Gastroesophageal sphincter (tissue), 3 donors: ENCODE measurements at regions not wholly inside any gene's neighbourhood (a gene's known extent, or its start where the extent isn't known, plus 50 kb on each side); places are given as distances from the start of the nearest gene placed in this dataset.

Source experiments
- EP300 ChIP-seq: sonication (generic); formaldehyde crosslinking; IDR thresholded peaks from one replicate; pipeline ENCODE4 v1.6.1; 2017; ENCODE audit warnings: antibody characterized with exemption, mild to moderate bottlenecking
- POLR2A ChIP-seq, 2 donors: fragments of 450-650 bp; IDR thresholded peaks; one replicate each; pipeline ENCODE4 v1.6.1; 2017; ENCODE audit warnings: antibody characterized with exemption in 2 of 2, mild to moderate bottlenecking in 2 of 2, moderate library complexity in 1 of 2
- POLR2AphosphoS5 ChIP-seq: sonication (generic); formaldehyde crosslinking; IDR thresholded peaks from one replicate; pipeline ENCODE4 v1.6.1; 2017; ENCODE audit warnings: antibody characterized with exemption
- TF ChIP-seq, protein P1 (sequence below), 4 experiments: fragments of 200-600 bp in 2 of 4; fragments of 450-650 bp in 2 of 4; sonication (generic) in 1 of 4; IDR thresholded peaks; one replicate each; pipeline ENCODE4 v1.5.1; 2017 to 2019; ENCODE audit warnings: antibody characterized with exemption in 4 of 4, mild to moderate bottlenecking in 2 of 4, moderate library complexity in 2 of 4

DNA sequence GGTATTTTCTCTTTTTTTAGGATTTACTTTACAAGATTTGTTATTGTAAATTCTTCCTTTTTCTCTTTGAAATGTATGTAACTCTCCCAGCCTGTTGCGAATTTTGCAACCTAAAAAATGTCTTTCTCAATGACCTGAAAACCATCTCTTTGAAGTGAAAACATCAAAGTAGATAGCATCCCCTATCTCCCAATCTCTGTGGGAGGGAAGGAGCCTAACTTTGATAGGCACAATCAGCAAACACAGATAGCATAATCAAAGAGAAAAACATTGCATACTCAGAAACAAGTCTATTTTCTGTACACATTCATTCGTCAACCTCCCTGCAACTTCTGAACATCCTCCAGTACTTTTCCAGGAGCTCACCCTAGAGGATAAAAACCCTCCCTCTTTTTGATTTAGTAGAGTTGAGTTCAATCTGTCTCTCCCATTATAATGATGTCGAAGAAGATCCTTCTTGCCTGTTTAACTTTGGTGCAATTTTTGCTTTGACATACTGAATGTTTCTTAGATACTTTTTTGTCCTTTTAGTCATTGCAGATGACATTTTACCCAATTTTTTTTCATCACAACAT, 849.2 kb upstream of the LRFN5 start:
- TF ChIP-seq, protein P1, sequence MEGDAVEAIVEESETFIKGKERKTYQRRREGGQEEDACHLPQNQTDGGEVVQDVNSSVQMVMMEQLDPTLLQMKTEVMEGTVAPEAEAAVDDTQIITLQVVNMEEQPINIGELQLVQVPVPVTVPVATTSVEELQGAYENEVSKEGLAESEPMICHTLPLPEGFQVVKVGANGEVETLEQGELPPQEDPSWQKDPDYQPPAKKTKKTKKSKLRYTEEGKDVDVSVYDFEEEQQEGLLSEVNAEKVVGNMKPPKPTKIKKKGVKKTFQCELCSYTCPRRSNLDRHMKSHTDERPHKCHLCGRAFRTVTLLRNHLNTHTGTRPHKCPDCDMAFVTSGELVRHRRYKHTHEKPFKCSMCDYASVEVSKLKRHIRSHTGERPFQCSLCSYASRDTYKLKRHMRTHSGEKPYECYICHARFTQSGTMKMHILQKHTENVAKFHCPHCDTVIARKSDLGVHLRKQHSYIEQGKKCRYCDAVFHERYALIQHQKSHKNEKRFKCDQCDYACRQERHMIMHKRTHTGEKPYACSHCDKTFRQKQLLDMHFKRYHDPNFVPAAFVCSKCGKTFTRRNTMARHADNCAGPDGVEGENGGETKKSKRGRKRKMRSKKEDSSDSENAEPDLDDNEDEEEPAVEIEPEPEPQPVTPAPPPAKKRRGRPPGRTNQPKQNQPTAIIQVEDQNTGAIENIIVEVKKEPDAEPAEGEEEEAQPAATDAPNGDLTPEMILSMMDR (IDR thresholded peaks at IDR 0.05), result no peak
- TF ChIP-seq POLR2AphosphoS5 (no peak), EP300 (no peak), POLR2A (IDR thresholded peaks at IDR 0.05) (no peak)
